ENCODE measurements at regions not wholly inside any gene's neighbourhood (a gene's known extent, or its start where the extent isn't known, plus 50 kb on each side); places are given as distances from the start of the nearest gene placed in this dataset.

DNA sequence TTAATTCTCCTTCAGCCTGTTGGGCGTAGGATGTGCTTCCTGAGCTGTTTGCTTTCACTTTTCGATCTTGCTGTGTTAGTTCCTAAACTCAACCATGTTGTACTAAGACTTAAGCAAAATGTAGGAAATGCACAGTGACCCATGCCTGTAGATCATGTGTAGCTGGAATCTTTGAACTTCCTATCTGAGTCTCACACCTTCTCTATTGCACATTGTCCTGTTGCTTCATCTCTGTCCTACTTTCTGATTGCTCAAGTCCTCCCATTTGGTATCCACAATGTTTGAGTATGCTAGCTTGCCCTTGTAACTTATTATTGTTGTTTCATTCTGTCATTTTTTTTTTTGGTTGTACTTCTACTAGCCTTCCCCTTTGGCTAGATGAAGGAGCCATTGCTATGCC is 239.6 kb downstream of the PPP1R2C start:
- DNase-seq: no peak
- Histone ChIP-seq H3K27ac (no peak overlapping the region), H3K27me3 (replicated peaks) (no peaks in the 10 kb centered on the region), H3K4me3 (ENCODE audit: low read depth, low read length) (no peak overlapping the region), H3K36me3 (replicated peaks) (no peaks in the 10 kb centered on the region)
- in situ Hi-C loops (cut with HindIII; ENCODE audit: low pct_ligation_motif_present, low sequenced_read_pairs): no loop called here
- TF ChIP-seq, protein P1, sequence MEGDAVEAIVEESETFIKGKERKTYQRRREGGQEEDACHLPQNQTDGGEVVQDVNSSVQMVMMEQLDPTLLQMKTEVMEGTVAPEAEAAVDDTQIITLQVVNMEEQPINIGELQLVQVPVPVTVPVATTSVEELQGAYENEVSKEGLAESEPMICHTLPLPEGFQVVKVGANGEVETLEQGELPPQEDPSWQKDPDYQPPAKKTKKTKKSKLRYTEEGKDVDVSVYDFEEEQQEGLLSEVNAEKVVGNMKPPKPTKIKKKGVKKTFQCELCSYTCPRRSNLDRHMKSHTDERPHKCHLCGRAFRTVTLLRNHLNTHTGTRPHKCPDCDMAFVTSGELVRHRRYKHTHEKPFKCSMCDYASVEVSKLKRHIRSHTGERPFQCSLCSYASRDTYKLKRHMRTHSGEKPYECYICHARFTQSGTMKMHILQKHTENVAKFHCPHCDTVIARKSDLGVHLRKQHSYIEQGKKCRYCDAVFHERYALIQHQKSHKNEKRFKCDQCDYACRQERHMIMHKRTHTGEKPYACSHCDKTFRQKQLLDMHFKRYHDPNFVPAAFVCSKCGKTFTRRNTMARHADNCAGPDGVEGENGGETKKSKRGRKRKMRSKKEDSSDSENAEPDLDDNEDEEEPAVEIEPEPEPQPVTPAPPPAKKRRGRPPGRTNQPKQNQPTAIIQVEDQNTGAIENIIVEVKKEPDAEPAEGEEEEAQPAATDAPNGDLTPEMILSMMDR (IDR thresholded peaks at IDR 0.05; ENCODE audit: low read depth, low read length, missing control alignments): no peak

DNA sequence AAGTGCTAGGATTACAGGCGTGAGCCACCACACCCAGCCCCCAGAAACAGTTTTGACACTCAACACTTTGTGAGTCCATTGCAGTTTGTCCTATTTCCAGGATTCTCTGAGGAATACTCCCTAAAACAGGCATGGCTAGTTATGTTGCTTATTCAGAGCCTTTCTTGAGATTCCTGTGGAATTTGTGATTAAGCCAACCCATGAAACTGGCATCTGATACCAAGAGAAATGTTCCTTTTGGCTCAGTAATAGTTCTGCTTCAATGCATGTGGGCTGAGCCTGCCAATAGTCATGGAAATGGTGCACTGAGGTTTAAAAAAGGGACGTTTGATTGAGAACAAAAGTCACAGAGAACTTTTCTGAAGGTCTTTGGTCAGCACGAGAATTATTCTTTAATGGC is 241.7 kb downstream of the PPP1R2C start:
- no peak for DNase-seq
- TF ChIP-seq, protein P1 (IDR thresholded peaks at IDR 0.05; ENCODE audit: low read depth, low read length, missing control alignments): no peak
- H3K27me3 ChIP-seq (replicated peaks): no peaks in the 10 kb centered on the region
- H3K36me3 ChIP-seq (replicated peaks): no peaks in the 10 kb centered on the region
- in situ Hi-C loops (cut with HindIII; ENCODE audit: low pct_ligation_motif_present, low sequenced_read_pairs): no loop called here
- H3K27ac ChIP-seq: no peak overlapping the region
- H3K4me3 ChIP-seq (ENCODE audit: low read depth, low read length): no peak overlapping the region

DNA sequence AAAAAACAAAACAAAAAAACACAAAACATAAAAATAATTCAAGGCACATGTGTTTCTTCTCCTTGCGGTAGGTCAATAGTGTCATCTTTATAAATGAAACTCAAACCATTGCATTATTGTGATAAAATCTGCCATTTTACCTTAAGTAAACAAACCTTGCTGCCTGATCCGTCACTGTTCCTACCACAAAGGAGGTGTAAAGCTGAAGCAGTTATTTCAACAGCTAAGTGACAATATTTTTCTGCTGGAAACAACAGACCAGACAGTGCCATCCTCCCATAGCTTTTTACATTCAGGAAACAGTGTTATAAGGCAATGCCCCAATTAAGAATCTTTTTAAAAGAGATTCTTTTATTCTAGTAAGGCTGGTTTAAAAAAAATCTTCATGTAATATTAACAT is 242.7 kb downstream of the PPP1R2C start:
- no peak for DNase-seq
- no peak overlapping the region for H3K4me3 ChIP-seq (ENCODE audit: low read depth, low read length)
- H3K27me3 ChIP-seq (replicated peaks): no peaks in the 10 kb centered on the region
- TF ChIP-seq, protein P1 (IDR thresholded peaks at IDR 0.05; ENCODE audit: low read depth, low read length, missing control alignments): no peak
- no peak overlapping the region for H3K27ac ChIP-seq
- H3K36me3 ChIP-seq (replicated peaks): no peaks in the 10 kb centered on the region
- in situ Hi-C loops (cut with HindIII; ENCODE audit: low pct_ligation_motif_present, low sequenced_read_pairs): no loop called here

DNA sequence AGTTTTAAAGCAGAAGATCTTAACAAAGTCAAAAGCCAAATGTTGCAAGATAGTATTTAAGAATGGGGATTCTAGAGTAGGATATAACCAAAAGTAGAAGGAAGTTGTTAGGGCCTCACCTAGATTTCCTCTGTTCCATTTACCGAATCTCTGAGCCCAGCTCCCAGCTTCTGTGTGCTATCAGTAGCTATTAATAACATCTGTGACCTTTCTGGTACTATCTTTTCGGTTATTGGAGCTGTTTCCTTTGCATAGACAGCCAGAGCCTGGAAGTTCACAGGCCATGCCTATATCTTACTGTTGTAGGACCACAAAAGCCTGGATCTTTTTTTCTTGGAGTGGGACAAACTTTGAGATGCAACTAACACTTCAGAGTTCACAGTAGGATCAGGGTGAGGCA is 244.2 kb downstream of the PPP1R2C start:
- Histone ChIP-seq H3K36me3 (replicated peaks) (no peaks in the 10 kb centered on the region), H3K27me3 (replicated peaks) (no peaks in the 10 kb centered on the region), H3K4me3 (ENCODE audit: low read depth, low read length) (no peak overlapping the region), H3K27ac (no peak overlapping the region)
- no peak for DNase-seq
- in situ Hi-C loops (cut with HindIII; ENCODE audit: low pct_ligation_motif_present, low sequenced_read_pairs): no loop called here
- TF ChIP-seq, protein P1 (IDR thresholded peaks at IDR 0.05; ENCODE audit: low read depth, low read length, missing control alignments): no peak

DNA sequence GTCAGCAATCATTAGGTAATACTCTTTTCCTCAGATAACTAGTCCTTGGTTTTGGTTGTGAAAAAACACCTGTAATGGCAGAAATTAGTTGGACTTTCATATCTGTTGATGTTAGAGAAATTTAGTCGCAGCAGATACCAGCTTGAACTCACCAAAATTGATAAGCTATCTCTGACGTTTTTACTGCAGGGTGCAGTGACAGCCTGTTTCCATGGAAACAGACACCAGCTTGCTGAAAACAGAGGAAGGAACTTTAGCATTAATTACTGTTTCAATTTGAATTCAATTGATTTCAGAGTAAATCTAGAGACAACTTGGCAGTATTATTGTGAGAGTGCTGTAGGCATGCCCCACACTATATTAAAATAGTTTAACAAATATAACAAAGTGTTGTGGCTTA is 246.5 kb downstream of the PPP1R2C start:
- in situ Hi-C loops (cut with HindIII; ENCODE audit: low pct_ligation_motif_present, low sequenced_read_pairs): no loop called here
- Histone ChIP-seq H3K4me3 (ENCODE audit: low read depth, low read length) (no peak overlapping the region), H3K27ac (no peak overlapping the region), H3K27me3 (replicated peaks) (no peaks in the 10 kb centered on the region), H3K36me3 (replicated peaks) (no peaks in the 10 kb centered on the region)
- TF ChIP-seq, protein P1 (IDR thresholded peaks at IDR 0.05; ENCODE audit: low read depth, low read length, missing control alignments): no peak
- DNase-seq: no peak

DNA sequence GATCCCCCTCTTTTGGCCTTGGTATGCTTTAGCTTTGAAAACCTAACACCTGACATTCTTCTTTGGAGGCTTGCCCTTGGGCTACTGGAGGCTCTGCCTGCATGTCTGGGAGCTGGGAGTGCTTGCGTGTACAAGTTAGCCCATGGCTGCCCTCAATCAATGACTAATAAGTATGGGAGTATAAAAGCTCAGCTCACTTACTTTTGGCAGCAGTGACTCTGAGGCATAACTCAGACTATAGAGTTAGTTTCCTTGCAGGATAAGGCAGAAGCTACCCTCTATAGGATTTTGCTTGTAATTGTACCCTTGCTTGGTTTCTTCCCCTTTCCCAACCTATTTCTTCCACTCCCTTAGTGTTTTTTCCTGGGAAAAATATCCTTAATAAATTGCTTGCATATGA is 247.9 kb downstream of the PPP1R2C start:
- in situ Hi-C loops (cut with HindIII; ENCODE audit: low pct_ligation_motif_present, low sequenced_read_pairs): no loop called here
- DNase-seq: peak; percentile 54
- H3K27ac ChIP-seq: no peak overlapping the region

More for the DNA sequence above, 247.9 kb downstream of the PPP1R2C start:
- TF ChIP-seq, protein P1 (IDR thresholded peaks at IDR 0.05; ENCODE audit: low read depth, low read length, missing control alignments): peak; percentile 6
- Histone ChIP-seq H3K36me3 (replicated peaks) (no peaks in the 10 kb centered on the region), H3K27me3 (replicated peaks) (no peaks in the 10 kb centered on the region), H3K4me3 (ENCODE audit: low read depth, low read length) (no peak overlapping the region)
